Activated CD4-positive, alpha-beta T cell treated with anti-CD3 and anti-CD28 coated beads, Interleukin-2, amount 10 ng/mL, durations not matched to agents 24 days and 14 days (primary cell): ENCODE measurements at regions not wholly inside any gene's neighbourhood (a gene's known extent, or its start where the extent isn't known, plus 50 kb on each side); places are given as distances from the start of the nearest gene placed in this dataset.

Source experiments
- DNase-seq: peaks from one replicate; pipeline ENCODE4 v3.0.0; 2022
- H3K27ac Mint-ChIP-seq: one replicate; pipeline ENCODE4 v1.8.0; 2022; ENCODE audit warnings: mild to moderate bottlenecking, mixed read lengths
- H3K27me3 Mint-ChIP-seq: one replicate; pipeline ENCODE4 v1.8.0; 2022; ENCODE audit warnings: mixed read lengths
- H3K36me3 Mint-ChIP-seq: one replicate; pipeline ENCODE4 v1.8.0; 2022; ENCODE audit warnings: low read depth, mild to moderate bottlenecking, mixed read lengths
- H3K4me1 Mint-ChIP-seq: one replicate; pipeline ENCODE4 v1.8.0; 2021; ENCODE audit warnings: mixed read lengths
- H3K4me3 Mint-ChIP-seq: one replicate; pipeline ENCODE4 v1.8.0; 2022; ENCODE audit warnings: mild to moderate bottlenecking, moderate library complexity, mixed read lengths
- H3K9me3 Mint-ChIP-seq: one replicate; pipeline ENCODE4 v1.8.0; 2021; ENCODE audit warnings: mixed read lengths
- intact Hi-C: fragments of 100-400 bp; cut with micrococcal nuclease; formaldehyde crosslinking; loops from one replicate; pipeline ENCODE4 v1.15.1; 2023

DNA sequence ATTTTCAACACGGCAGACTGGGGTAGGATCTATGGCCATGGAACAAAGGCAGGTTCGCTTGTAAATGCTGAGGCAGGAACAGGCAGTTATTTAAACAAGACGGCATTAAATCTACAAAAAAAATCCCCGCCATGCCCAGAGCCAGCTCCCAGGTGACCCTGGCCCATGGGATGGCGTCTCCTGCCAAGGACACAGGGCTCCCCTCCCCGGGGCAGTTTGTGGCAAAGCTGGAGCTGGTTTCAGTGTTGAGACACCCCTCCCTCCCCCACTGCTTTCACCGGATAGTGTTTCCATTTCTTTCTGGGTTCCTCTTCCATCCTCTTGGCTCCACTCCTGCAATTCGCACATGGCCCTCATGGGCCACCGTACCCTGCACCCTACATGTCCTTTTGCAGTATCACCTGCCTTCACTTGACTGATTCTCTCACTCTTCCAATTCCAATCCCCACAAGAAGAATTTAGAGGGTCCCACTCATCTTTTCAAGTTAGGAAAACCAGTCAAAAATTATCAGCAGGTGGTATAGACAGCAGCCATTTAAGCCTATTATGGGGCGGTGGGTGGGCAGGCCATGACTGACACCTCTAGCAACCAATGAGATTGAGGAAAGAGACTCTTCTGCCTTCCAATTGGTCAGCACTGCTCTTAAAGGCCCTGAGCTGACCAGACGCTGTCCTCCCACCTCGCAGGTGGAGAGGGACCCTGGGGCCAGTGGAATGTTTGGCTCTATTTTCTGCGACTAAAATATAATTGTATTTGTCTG is 52.0 kb downstream of the OLIG1 start:
- intact Hi-C loops: no loop called here
- Mint-ChIP-seq H3K9me3 (no peaks in the 10 kb centered on the region), H3K27me3 (peaks cover 13% of the 10 kb centered on the region), H3K36me3 (no peaks in the 10 kb centered on the region), H3K27ac (no peak overlapping the region), H3K4me1 (no peaks in the 10 kb centered on the region), H3K4me3 (no peak overlapping the region)
- DNase-seq: no peak

- H3K4me1 Mint-ChIP-seq: peaks cover 5% of the 10 kb centered on the region
- no peak overlapping the region for H3K27ac Mint-ChIP-seq
- intact Hi-C loops: no loop called here
- no peak for DNase-seq
- peaks cover 15% of the 10 kb centered on the region for H3K27me3 Mint-ChIP-seq
- H3K9me3 Mint-ChIP-seq: no peaks in the 10 kb centered on the region
- no peaks in the 10 kb centered on the region for H3K36me3 Mint-ChIP-seq
- H3K4me3 Mint-ChIP-seq: no peak overlapping the region
Measured at GRCh38 chr21:33122507-33122906, 52.6 kb downstream of the OLIG1 start.

GRCh38 chr21:33123374-33124123 is 53.6 kb downstream of the OLIG1 start:
- intact Hi-C loops: no loop called here
- Mint-ChIP-seq H3K27ac (no peak overlapping the region), H3K36me3 (no peaks in the 10 kb centered on the region), H3K9me3 (no peaks in the 10 kb centered on the region), H3K4me1 (peaks cover 5% of the 10 kb centered on the region), H3K4me3 (no peak overlapping the region), H3K27me3 (peaks cover 14% of the 10 kb centered on the region)
- no peak for DNase-seq

GRCh38 chr21:33124889-33125288 is 54.9 kb downstream of the OLIG1 start:
- DNase-seq: no peak
- H3K27ac Mint-ChIP-seq: no peak overlapping the region
- no peaks in the 10 kb centered on the region for H3K9me3 Mint-ChIP-seq
- intact Hi-C loops: loop anchor here (5.0 kb wide), 1 partner anchor 293 kb away; no protein-coding TSS in a partner anchor
- H3K4me3 Mint-ChIP-seq: no peak overlapping the region
- H3K36me3 Mint-ChIP-seq: no peaks in the 10 kb centered on the region
- peaks cover 5% of the 10 kb centered on the region for H3K4me1 Mint-ChIP-seq
- H3K27me3 Mint-ChIP-seq: peaks cover 17% of the 10 kb centered on the region

DNA sequence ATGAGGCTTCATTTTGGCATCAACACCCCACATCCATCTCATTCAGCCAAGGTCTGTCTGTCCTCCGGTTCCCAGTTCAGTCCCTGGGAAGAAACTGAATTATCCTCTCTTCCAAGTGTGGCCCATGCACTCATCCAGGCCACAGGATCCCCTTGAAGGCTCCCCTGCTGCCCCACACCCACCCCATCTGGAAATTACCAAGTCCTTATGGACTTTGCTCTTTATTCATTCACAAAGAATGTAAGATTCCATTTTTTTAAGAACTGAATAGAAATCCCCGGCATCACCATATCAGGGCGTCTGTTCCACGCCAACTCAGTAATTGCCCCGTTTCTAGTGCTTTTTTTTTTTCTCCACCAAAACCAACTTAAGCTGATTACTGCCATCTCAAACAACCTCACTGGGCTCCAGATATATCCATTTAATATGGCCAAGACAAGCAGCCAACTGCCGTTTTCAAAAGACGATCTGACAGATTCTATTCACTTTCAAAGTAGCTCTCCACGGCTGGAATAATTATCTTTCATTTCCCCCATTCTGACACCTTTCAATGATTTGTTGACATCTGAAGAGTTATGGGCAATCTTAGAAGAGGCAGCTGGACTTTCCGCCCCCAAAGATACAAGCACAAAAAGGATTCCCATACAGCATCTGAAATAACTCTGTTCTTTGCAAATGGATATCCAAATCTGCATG is 55.9 kb downstream of the OLIG1 start:
- Mint-ChIP-seq H3K4me1 (peaks cover 5% of the 10 kb centered on the region), H3K36me3 (no peaks in the 10 kb centered on the region), H3K4me3 (no peak overlapping the region), H3K9me3 (no peaks in the 10 kb centered on the region), H3K27me3 (peaks cover 16% of the 10 kb centered on the region), H3K27ac (no peak overlapping the region)
- no peak for DNase-seq
- intact Hi-C loops: loop anchor here (5.0 kb wide), 1 partner anchor 294 kb away; no protein-coding TSS in a partner anchor

DNA sequence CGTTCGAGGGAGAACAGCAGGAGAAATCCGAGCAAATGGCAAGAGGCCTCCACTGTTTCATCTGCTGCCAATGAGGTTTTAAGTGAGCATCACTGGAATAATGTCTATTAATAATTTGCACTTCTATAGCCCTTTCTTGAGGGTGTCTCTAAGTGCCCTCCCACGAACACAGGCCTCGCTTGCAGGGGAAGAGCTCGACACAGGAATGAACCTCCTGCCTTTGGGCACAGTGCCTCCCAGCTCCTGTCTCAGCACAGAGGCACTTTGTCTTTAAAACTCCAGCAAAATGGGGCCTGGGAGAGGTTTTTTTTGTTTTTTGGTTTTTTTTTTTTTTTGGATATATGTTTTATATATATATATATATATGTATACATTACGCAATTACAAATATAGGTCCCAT is 56.6 kb downstream of the OLIG1 start:
- Mint-ChIP-seq H3K4me3 (no peak overlapping the region), H3K27me3 (peaks cover 18% of the 10 kb centered on the region), H3K27ac (no peak overlapping the region), H3K4me1 (peaks cover 5% of the 10 kb centered on the region), H3K9me3 (no peaks in the 10 kb centered on the region), H3K36me3 (no peaks in the 10 kb centered on the region)
- no peak for DNase-seq
- intact Hi-C loops: loop anchor here (5.0 kb wide), 1 partner anchor 294 kb away; no protein-coding TSS in a partner anchor

- H3K4me3 Mint-ChIP-seq: peak overlapping the region; percentile 58
Measured at GRCh38 chr21:33127154-33127867, 57.4 kb downstream of the OLIG1 start.

DNA sequence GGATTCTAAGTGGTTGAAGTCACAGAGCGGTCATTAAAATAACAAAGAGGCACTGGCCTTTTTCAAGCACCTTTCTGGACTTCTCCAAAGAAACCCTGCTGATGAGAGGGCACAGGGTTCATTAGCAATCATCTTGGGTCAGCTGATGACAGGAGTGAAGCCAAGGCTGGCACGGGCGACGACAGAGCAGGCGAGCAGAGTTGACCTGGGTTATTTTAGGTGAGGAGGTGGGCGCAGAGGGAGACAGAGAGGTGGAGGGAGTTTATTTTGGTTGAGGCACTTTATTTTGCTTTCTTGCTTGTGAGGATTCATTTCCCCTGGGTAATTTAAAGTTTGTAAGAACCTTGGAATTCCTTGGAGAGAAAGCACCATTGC is 57.9 kb downstream of the OLIG1 start:
- intact Hi-C loops: loop anchor here (1.0 to 5.0 kb wide), 2 partner anchors 188 to 296 kb away; no protein-coding TSS in a partner anchor
- no peak overlapping the region for H3K4me3 Mint-ChIP-seq
- no peak overlapping the region for H3K27ac Mint-ChIP-seq
- H3K27me3 Mint-ChIP-seq: peaks cover 22% of the 10 kb centered on the region
- no peak for DNase-seq
- no peaks in the 10 kb centered on the region for H3K36me3 Mint-ChIP-seq
- H3K4me1 Mint-ChIP-seq: peaks cover 5% of the 10 kb centered on the region
- H3K9me3 Mint-ChIP-seq: no peaks in the 10 kb centered on the region

More at GRCh38 chr21:33127154-33127867, 57.4 kb downstream of the OLIG1 start:
- Mint-ChIP-seq H3K4me1 (peaks cover 5% of the 10 kb centered on the region), H3K27ac (no peak overlapping the region), H3K36me3 (no peaks in the 10 kb centered on the region), H3K9me3 (no peaks in the 10 kb centered on the region), H3K27me3 (peaks cover 22% of the 10 kb centered on the region)
- intact Hi-C loops: loop anchor here (1.0 to 5.0 kb wide), 2 partner anchors 187 to 295 kb away; no protein-coding TSS in a partner anchor
- peak; percentile 86 for DNase-seq

DNA sequence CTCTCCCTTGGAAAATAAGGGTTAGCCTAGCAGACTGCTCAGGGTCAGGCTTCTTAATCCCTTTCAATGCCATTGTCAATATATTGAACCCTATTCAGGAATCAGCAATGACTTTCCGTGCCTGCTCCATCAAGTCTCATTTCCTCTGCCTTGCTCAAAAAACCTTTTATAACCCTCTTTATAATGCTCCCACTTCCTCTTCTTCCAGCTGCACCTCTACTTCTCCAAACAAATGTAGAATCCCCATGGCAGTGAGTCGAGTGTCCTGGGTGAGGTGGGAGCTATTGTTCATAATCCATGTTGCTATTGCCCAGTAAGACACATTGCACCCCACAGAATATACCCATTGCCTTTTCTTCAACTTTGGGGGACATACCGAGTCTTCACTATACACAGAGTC is 58.6 kb downstream of the OLIG1 start:
- Mint-ChIP-seq H3K4me1 (peaks cover 5% of the 10 kb centered on the region), H3K27ac (no peak overlapping the region), H3K9me3 (no peaks in the 10 kb centered on the region), H3K4me3 (no peak overlapping the region), H3K36me3 (no peaks in the 10 kb centered on the region), H3K27me3 (peaks cover 22% of the 10 kb centered on the region)
- DNase-seq: no peak
- intact Hi-C loops: loop anchor here (5.0 kb wide), 1 partner anchor 296 kb away; no protein-coding TSS in a partner anchor

- H3K36me3 Mint-ChIP-seq: no peaks in the 10 kb centered on the region
- H3K27me3 Mint-ChIP-seq: peaks cover 24% of the 10 kb centered on the region
- H3K4me3 Mint-ChIP-seq: no peak overlapping the region
- H3K27ac Mint-ChIP-seq: no peak overlapping the region
- peaks cover 4% of the 10 kb centered on the region for H3K4me1 Mint-ChIP-seq
- no peaks in the 10 kb centered on the region for H3K9me3 Mint-ChIP-seq
- intact Hi-C loops: loop anchor here (2.0 kb wide), 1 partner anchor 65 kb away; no protein-coding TSS in a partner anchor
- no peak for DNase-seq
Measured at GRCh38 chr21:33132054-33132453, 62.1 kb downstream of the OLIG1 start.

- H3K27me3 Mint-ChIP-seq: peaks cover 12% of the 10 kb centered on the region
- H3K36me3 Mint-ChIP-seq: no peaks in the 10 kb centered on the region
- H3K4me3 Mint-ChIP-seq: no peak overlapping the region
- H3K4me1 Mint-ChIP-seq: no peaks in the 10 kb centered on the region
- no peak overlapping the region for H3K27ac Mint-ChIP-seq
- intact Hi-C loops: loop anchor here (2.0 kb wide), 1 partner anchor 63 kb away; no protein-coding TSS in a partner anchor
- no peak for DNase-seq
- no peaks in the 10 kb centered on the region for H3K9me3 Mint-ChIP-seq
Measured at GRCh38 chr21:33133892-33134291, 64.0 kb downstream of the OLIG1 start.

- no peak overlapping the region for H3K4me3 Mint-ChIP-seq
- DNase-seq: no peak
- no peaks in the 10 kb centered on the region for H3K4me1 Mint-ChIP-seq
- H3K9me3 Mint-ChIP-seq: no peaks in the 10 kb centered on the region
- no peaks in the 10 kb centered on the region for H3K36me3 Mint-ChIP-seq
- H3K27ac Mint-ChIP-seq: no peak overlapping the region
- peaks cover 13% of the 10 kb centered on the region for H3K27me3 Mint-ChIP-seq
- intact Hi-C loops: no loop called here
Measured at GRCh38 chr21:33135925-33136324, 66.0 kb downstream of the OLIG1 start.

DNA sequence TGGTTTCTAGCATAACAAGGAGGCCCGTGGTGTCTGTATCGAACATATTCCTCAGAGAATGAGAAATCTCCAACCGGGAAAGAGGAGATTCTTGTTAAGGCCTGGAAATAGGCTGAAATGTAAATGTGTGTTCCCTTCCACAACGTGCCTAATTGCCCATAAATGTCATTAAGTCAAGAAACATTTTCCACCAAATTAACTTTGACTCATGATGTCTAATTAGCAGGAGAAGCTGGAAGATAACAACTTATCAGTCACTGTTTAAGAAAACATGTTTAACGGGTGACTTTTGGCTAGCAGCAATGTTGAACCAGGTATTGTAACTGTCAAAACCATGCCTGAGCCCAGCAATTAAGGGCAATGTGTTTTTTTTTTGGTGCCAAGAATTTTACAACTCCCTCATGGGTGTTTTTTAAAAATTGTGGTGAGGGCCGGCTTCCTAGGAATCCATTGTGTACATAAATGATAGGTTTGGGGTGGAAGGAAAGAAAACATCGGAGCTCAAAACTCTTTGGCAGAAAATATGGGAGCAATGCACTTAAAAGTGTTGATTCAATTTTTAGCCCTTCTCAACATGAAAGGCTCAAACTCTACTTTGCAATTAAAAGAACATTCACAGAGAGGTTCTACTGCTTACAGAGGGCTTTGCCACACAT is 67.0 kb downstream of the OLIG1 start:
- Mint-ChIP-seq H3K27ac (no peak overlapping the region), H3K27me3 (peaks cover 8% of the 10 kb centered on the region), H3K4me1 (no peaks in the 10 kb centered on the region), H3K9me3 (no peaks in the 10 kb centered on the region), H3K4me3 (no peak overlapping the region), H3K36me3 (no peaks in the 10 kb centered on the region)
- no peak for DNase-seq
- intact Hi-C loops: no loop called here
